Sigmoid colon (tissue), 6 donors: ENCODE measurements at regions not wholly inside any gene's neighbourhood (a gene's known extent, or its start where the extent isn't known, plus 50 kb on each side); places are given as distances from the start of the nearest gene placed in this dataset.

Experiments used
- DNase-seq: peaks from one replicate; pipeline ENCODE4 v3.0.0-alpha.2; 2019
- H3K27ac ChIP-seq, 4 donors: fragments of 200-600 bp; sonication (generic); one replicate each; pipeline ENCODE4 v1.5.1; 2016 to 2019; ENCODE audit warnings: mild to moderate bottlenecking in 1 of 4
- H3K27me3 ChIP-seq, 3 donors: fragments of 200-600 bp; sonication (generic); one replicate each; pipeline ENCODE4 v1.5.1; 2019; ENCODE audit warnings: mild to moderate bottlenecking in 1 of 3
- H3K36me3 ChIP-seq, 4 donors: fragments of 200-600 bp; sonication (generic); one replicate each; pipeline ENCODE4 v1.5.1; 2016 to 2019
- H3K4me1 ChIP-seq, 4 donors: fragments of 200-600 bp; sonication (generic); one replicate each; pipeline ENCODE4 v1.5.1; 2017 to 2019
- H3K4me3 ChIP-seq, 4 donors: fragments of 200-600 bp; sonication (generic); one replicate each; pipeline ENCODE4 v1.5.1; 2017 to 2019; ENCODE audit warnings: mild to moderate bottlenecking in 2 of 4, moderate library complexity in 1 of 4
- H3K9me3 ChIP-seq, 4 donors: fragments of 200-600 bp in 3 of 4; sonication (generic) in 3 of 4; one replicate each; pipeline versions ENCODE4 v1.5.1 to v1.6.1; 2013 to 2019
- EP300 ChIP-seq, 4 donors: sonication (generic); formaldehyde crosslinking; IDR thresholded peaks; one replicate each; pipeline ENCODE4 v1.6.1; 2017; ENCODE audit warnings: antibody characterized with exemption in 4 of 4
- POLR2A ChIP-seq, 2 donors: fragments of 450-650 bp; IDR thresholded peaks; one replicate each; pipeline ENCODE4 v1.6.1; 2016; ENCODE audit warnings: antibody characterized with exemption in 2 of 2, mild to moderate bottlenecking in 2 of 2, moderate library complexity in 2 of 2
- POLR2AphosphoS5 ChIP-seq, 4 donors: sonication (generic); formaldehyde crosslinking; IDR thresholded peaks; one replicate each; pipeline ENCODE4 v1.6.1; 2017; ENCODE audit warnings: antibody characterized with exemption in 4 of 4
- WGBS, 2 donors: extraction: QIAGEN DNeasy Blood & Tissue Kit; methylation state at CpG; one replicate each; pipeline ENCODE4 v1.1.7; 2013; 5-methylcytosine and 5-hydroxymethylcytosine counted together
- intact Hi-C: fragments of 100-400 bp; cut with DNase I; formaldehyde crosslinking; loops from one replicate; pipeline ENCODE4 v1.15.1; 2023
- TF ChIP-seq, protein P1 (sequence below), 4 experiments: fragments of 450-650 bp in 3 of 4; fragments of 200-600 bp in 1 of 4; IDR thresholded peaks; one replicate each; pipeline ENCODE4 v1.5.1; 2016 to 2019; ENCODE audit warnings: antibody characterized with exemption in 4 of 4, mild to moderate bottlenecking in 3 of 4, moderate library complexity in 2 of 4
- donor health status: healthy with polysubstance abuse.
- donor health status: healthy.

GRCh38 chr2:207332480-207333212, 166.9 kb upstream of the KLF7 start:
- Histone ChIP-seq H3K36me3 (no peaks in the 10 kb centered on the region), H3K27me3 (no peaks in the 10 kb centered on the region), H3K27ac (peak overlapping the region in 1 of 4 donors; percentile 1), H3K4me1 (peaks cover 0 to 25% (median 19%) of the 10 kb centered on the region in 4 donors), H3K9me3 (no peaks in the 10 kb centered on the region), H3K4me3 (no peak overlapping the region)
- intact Hi-C loops: loop anchor here (10.0 kb wide), 1 partner anchor 348 kb away; no protein-coding TSS in a partner anchor
- DNase-seq: no peak
- WGBS, 2 donors: 49 to 61% methylated on average over 3 of the region's 3 CpGs
- TF ChIP-seq EP300 (IDR thresholded peaks at IDR 0.05) (no peak), POLR2A (IDR thresholded peaks at IDR 0.05) (no peak), POLR2AphosphoS5 (IDR thresholded peaks at IDR 0.05) (no peak)
- TF ChIP-seq, protein P1, sequence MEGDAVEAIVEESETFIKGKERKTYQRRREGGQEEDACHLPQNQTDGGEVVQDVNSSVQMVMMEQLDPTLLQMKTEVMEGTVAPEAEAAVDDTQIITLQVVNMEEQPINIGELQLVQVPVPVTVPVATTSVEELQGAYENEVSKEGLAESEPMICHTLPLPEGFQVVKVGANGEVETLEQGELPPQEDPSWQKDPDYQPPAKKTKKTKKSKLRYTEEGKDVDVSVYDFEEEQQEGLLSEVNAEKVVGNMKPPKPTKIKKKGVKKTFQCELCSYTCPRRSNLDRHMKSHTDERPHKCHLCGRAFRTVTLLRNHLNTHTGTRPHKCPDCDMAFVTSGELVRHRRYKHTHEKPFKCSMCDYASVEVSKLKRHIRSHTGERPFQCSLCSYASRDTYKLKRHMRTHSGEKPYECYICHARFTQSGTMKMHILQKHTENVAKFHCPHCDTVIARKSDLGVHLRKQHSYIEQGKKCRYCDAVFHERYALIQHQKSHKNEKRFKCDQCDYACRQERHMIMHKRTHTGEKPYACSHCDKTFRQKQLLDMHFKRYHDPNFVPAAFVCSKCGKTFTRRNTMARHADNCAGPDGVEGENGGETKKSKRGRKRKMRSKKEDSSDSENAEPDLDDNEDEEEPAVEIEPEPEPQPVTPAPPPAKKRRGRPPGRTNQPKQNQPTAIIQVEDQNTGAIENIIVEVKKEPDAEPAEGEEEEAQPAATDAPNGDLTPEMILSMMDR (IDR thresholded peaks at IDR 0.05): no peak

- Histone ChIP-seq H3K27ac (peak overlapping the region; percentile 65 to 87 (median 83)), H3K4me3 (peak overlapping the region in 1 of 4 donors; percentile 35), H3K4me1 (peaks cover 0 to 25% (median 19%) of the 10 kb centered on the region in 4 donors), H3K36me3 (no peaks in the 10 kb centered on the region), H3K27me3 (no peaks in the 10 kb centered on the region), H3K9me3 (no peaks in the 10 kb centered on the region)
- no peak for DNase-seq
- TF ChIP-seq, protein P1 (IDR thresholded peaks at IDR 0.05): no peak
- TF ChIP-seq POLR2A (IDR thresholded peaks at IDR 0.05) (no peak), EP300 (IDR thresholded peaks at IDR 0.05) (no peak), POLR2AphosphoS5 (IDR thresholded peaks at IDR 0.05) (no peak)
- intact Hi-C loops: loop anchor here (2.0 to 10.0 kb wide), 2 partner anchors 75 to 349 kb away; no protein-coding TSS in a partner anchor
- 88 to 92% methylated on average over 5 of the region's 5 CpGs for WGBS, 2 donors
Measured at GRCh38 chr2:207333599-207334300, 168.0 kb upstream of the KLF7 start.

- Histone ChIP-seq H3K4me3 (peak overlapping the region in 2 of 4 donors; percentile 21 to 35), H3K27ac (peak overlapping the region; percentile 65 to 87 (median 83)), H3K9me3 (no peaks in the 10 kb centered on the region), H3K4me1 (peaks cover 0 to 25% (median 19%) of the 10 kb centered on the region in 4 donors), H3K36me3 (no peaks in the 10 kb centered on the region), H3K27me3 (no peaks in the 10 kb centered on the region)
- TF ChIP-seq POLR2A (IDR thresholded peaks at IDR 0.05) (no peak), POLR2AphosphoS5 (IDR thresholded peaks at IDR 0.05) (no peak), EP300 (IDR thresholded peaks at IDR 0.05) (no peak)
- TF ChIP-seq, protein P1 (IDR thresholded peaks at IDR 0.05): no peak
- intact Hi-C loops: loop anchor here (2.0 to 10.0 kb wide), 2 partner anchors 75 to 349 kb away; no protein-coding TSS in a partner anchor
- 63 to 74% methylated on average over 8 of the region's 8 CpGs for WGBS, 2 donors
- DNase-seq: no peak
Measured at GRCh38 chr2:207334301-207334623, 168.5 kb upstream of the KLF7 start.

DNA sequence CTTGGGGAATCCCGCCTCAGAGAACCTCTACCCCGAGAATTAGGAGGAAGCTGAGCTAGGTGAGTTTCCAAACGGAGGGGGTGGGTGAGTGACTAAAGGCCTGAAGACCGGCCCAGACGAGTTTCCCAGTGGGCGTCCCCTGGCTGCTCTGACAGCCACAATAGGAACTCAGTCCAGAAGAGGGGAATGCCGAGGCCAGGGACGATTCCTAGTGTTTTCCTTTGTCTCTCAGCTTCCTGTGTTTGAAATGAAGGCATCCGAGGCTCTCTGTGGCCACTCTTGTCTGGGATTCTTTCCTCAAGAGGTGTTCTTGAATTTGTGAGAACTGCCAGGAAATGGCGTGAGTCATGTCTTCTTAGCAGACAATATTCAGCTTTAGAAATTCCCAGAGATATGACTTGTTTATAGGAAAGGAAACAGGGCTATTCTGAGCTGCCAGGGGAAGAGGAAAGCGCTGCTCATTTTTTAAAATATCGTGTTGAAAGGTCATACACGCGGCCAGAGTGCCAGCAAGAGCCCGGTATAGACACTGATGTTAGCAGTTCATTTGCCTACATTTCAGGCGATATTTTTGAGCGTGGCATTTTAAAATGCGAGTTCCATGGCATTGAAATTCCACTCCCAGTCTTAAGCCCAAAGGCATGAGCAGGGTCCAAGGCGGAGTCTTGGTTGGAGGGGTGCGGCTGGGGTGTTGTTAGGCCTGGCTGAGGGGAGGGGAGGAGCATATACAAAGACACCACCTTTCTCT, 169.1 kb upstream of the KLF7 start:
- WGBS, 2 donors: 51 to 61% methylated on average over 20 of the region's 20 CpGs
- no peaks in the 10 kb centered on the region for H3K9me3 ChIP-seq
- TF ChIP-seq EP300 (IDR thresholded peaks at IDR 0.05) (peak; percentile 16 to 79 (median 61)), POLR2A (IDR thresholded peaks at IDR 0.05) (no peak), POLR2AphosphoS5 (IDR thresholded peaks at IDR 0.05) (peak; percentile 23 to 77 (median 71))
- TF ChIP-seq, protein P1 (IDR thresholded peaks at IDR 0.05): no peak
- no peaks in the 10 kb centered on the region for H3K27me3 ChIP-seq
- H3K27ac ChIP-seq: peak overlapping the region; percentile 65 to 87 (median 83)
- intact Hi-C loops: loop anchor here (2.0 to 10.0 kb wide), 3 partner anchors 76 to 350 kb away; partner anchors contain the start of gene KLF7
- no peaks in the 10 kb centered on the region for H3K36me3 ChIP-seq
- peak overlapping the region in 2 of 4 donors; percentile 21 to 35 for H3K4me3 ChIP-seq
- peak; percentile 88 for DNase-seq
- peaks cover 0 to 25% (median 19%) of the 10 kb centered on the region in 4 donors for H3K4me1 ChIP-seq
